Activated naive CD8-positive, alpha-beta T cell treated with anti-CD3 and anti-CD28 coated beads for 36 hours (primary cell): ENCODE measurements at regions not wholly inside any gene's neighbourhood (a gene's known extent, or its start where the extent isn't known, plus 50 kb on each side); places are given as distances from the start of the nearest gene placed in this dataset.

ENCODE experiments used
- DNase-seq: peaks from one replicate; pipeline ENCODE4 v3.0.0; 2021
- H3K27ac Mint-ChIP-seq: one replicate; pipeline ENCODE4 v1.8.0; 2022; ENCODE audit warnings: mild to moderate bottlenecking, moderate library complexity, mixed read lengths
- H3K27me3 Mint-ChIP-seq: one replicate; pipeline ENCODE4 v1.8.0; 2022; ENCODE audit warnings: mild to moderate bottlenecking, mixed read lengths
- H3K36me3 Mint-ChIP-seq: one replicate; pipeline ENCODE4 v1.8.0; 2021; ENCODE audit warnings: mild to moderate bottlenecking, mixed read lengths
- H3K4me1 Mint-ChIP-seq: one replicate; pipeline ENCODE4 v1.8.0; 2021; ENCODE audit warnings: mixed read lengths
- H3K4me3 Mint-ChIP-seq: one replicate; pipeline ENCODE4 v1.8.0; 2022; ENCODE audit warnings: mild to moderate bottlenecking, moderate library complexity, mixed read lengths
- H3K9me3 Mint-ChIP-seq: one replicate; pipeline ENCODE4 v1.8.0; 2022; ENCODE audit warnings: mixed read lengths

- Mint-ChIP-seq H3K27me3 (no peaks in the 10 kb centered on the region), H3K4me1 (no peaks in the 10 kb centered on the region), H3K27ac (no peak overlapping the region), H3K4me3 (no peak overlapping the region), H3K36me3 (no peaks in the 10 kb centered on the region), H3K9me3 (no peaks in the 10 kb centered on the region)
- no peak for DNase-seq
Measured at GRCh38 chr10:10279906-10280305, 737.8 kb upstream of the CELF2 start.

- Mint-ChIP-seq H3K4me1 (no peaks in the 10 kb centered on the region), H3K36me3 (no peaks in the 10 kb centered on the region), H3K4me3 (no peak overlapping the region), H3K27me3 (no peaks in the 10 kb centered on the region), H3K9me3 (no peaks in the 10 kb centered on the region), H3K27ac (no peak overlapping the region)
- no peak for DNase-seq
Measured at GRCh38 chr10:10292501-10292900, 725.2 kb upstream of the CELF2 start.

GRCh38 chr10:10293041-10293440 is 724.6 kb upstream of the CELF2 start:
- H3K9me3 Mint-ChIP-seq = no peaks in the 10 kb centered on the region
- H3K4me1 Mint-ChIP-seq = no peaks in the 10 kb centered on the region
- no peak for DNase-seq
- H3K27me3 Mint-ChIP-seq = no peaks in the 10 kb centered on the region
- H3K27ac Mint-ChIP-seq = no peak overlapping the region
- H3K36me3 Mint-ChIP-seq = no peaks in the 10 kb centered on the region
- H3K4me3 Mint-ChIP-seq = no peak overlapping the region

- H3K9me3 Mint-ChIP-seq = no peaks in the 10 kb centered on the region
- H3K27ac Mint-ChIP-seq = no peak overlapping the region
- no peaks in the 10 kb centered on the region for H3K36me3 Mint-ChIP-seq
- no peak for DNase-seq
- no peaks in the 10 kb centered on the region for H3K27me3 Mint-ChIP-seq
- no peaks in the 10 kb centered on the region for H3K4me1 Mint-ChIP-seq
- H3K4me3 Mint-ChIP-seq = no peak overlapping the region
Measured at GRCh38 chr10:10293481-10293951, 724.2 kb upstream of the CELF2 start.

GRCh38 chr10:10294184-10294880 is 723.3 kb upstream of the CELF2 start:
- Mint-ChIP-seq H3K9me3 (no peaks in the 10 kb centered on the region), H3K27ac (no peak overlapping the region), H3K27me3 (no peaks in the 10 kb centered on the region), H3K4me1 (no peaks in the 10 kb centered on the region), H3K36me3 (no peaks in the 10 kb centered on the region), H3K4me3 (no peak overlapping the region)
- no peak for DNase-seq

GRCh38 chr10:10294881-10295529 is 722.7 kb upstream of the CELF2 start:
- H3K4me1 Mint-ChIP-seq = no peaks in the 10 kb centered on the region
- H3K27ac Mint-ChIP-seq = no peak overlapping the region
- H3K4me3 Mint-ChIP-seq = no peak overlapping the region
- no peaks in the 10 kb centered on the region for H3K36me3 Mint-ChIP-seq
- no peak for DNase-seq
- no peaks in the 10 kb centered on the region for H3K27me3 Mint-ChIP-seq
- H3K9me3 Mint-ChIP-seq = no peaks in the 10 kb centered on the region

GRCh38 chr10:10295537-10295936 is 722.1 kb upstream of the CELF2 start:
- Mint-ChIP-seq H3K36me3 (no peaks in the 10 kb centered on the region), H3K4me1 (no peaks in the 10 kb centered on the region), H3K4me3 (no peak overlapping the region), H3K27ac (no peak overlapping the region), H3K9me3 (no peaks in the 10 kb centered on the region), H3K27me3 (no peaks in the 10 kb centered on the region)
- no peak for DNase-seq

GRCh38 chr10:10302689-10303088 is 715.0 kb upstream of the CELF2 start:
- Mint-ChIP-seq H3K27me3 (peaks cover 6% of the 10 kb centered on the region), H3K27ac (no peak overlapping the region), H3K9me3 (no peaks in the 10 kb centered on the region), H3K4me3 (no peak overlapping the region), H3K4me1 (no peaks in the 10 kb centered on the region), H3K36me3 (no peaks in the 10 kb centered on the region)
- DNase-seq = no peak

GRCh38 chr10:10307036-10307435 is 710.6 kb upstream of the CELF2 start:
- no peak for DNase-seq
- no peaks in the 10 kb centered on the region for H3K36me3 Mint-ChIP-seq
- no peaks in the 10 kb centered on the region for H3K9me3 Mint-ChIP-seq
- no peaks in the 10 kb centered on the region for H3K4me1 Mint-ChIP-seq
- H3K27ac Mint-ChIP-seq = no peak overlapping the region
- H3K4me3 Mint-ChIP-seq = no peak overlapping the region
- peaks cover 6% of the 10 kb centered on the region for H3K27me3 Mint-ChIP-seq

- H3K4me3 Mint-ChIP-seq = no peak overlapping the region
- no peak for DNase-seq
- H3K27ac Mint-ChIP-seq = no peak overlapping the region
- peaks cover 6% of the 10 kb centered on the region for H3K27me3 Mint-ChIP-seq
- no peaks in the 10 kb centered on the region for H3K4me1 Mint-ChIP-seq
- no peaks in the 10 kb centered on the region for H3K36me3 Mint-ChIP-seq
- H3K9me3 Mint-ChIP-seq = no peaks in the 10 kb centered on the region
Measured at GRCh38 chr10:10307551-10307950, 710.1 kb upstream of the CELF2 start.

GRCh38 chr10:10310498-10310897 is 707.2 kb upstream of the CELF2 start:
- H3K9me3 Mint-ChIP-seq = no peaks in the 10 kb centered on the region
- H3K36me3 Mint-ChIP-seq = no peaks in the 10 kb centered on the region
- H3K27me3 Mint-ChIP-seq = peaks cover 3% of the 10 kb centered on the region
- DNase-seq = no peak
- H3K4me3 Mint-ChIP-seq = no peak overlapping the region
- no peak overlapping the region for H3K27ac Mint-ChIP-seq
- no peaks in the 10 kb centered on the region for H3K4me1 Mint-ChIP-seq

GRCh38 chr10:10311966-10312365 is 705.7 kb upstream of the CELF2 start:
- no peaks in the 10 kb centered on the region for H3K9me3 Mint-ChIP-seq
- DNase-seq = no peak
- H3K4me3 Mint-ChIP-seq = no peak overlapping the region
- H3K27me3 Mint-ChIP-seq = peaks cover 5% of the 10 kb centered on the region
- H3K36me3 Mint-ChIP-seq = no peaks in the 10 kb centered on the region
- no peak overlapping the region for H3K27ac Mint-ChIP-seq
- no peaks in the 10 kb centered on the region for H3K4me1 Mint-ChIP-seq

GRCh38 chr10:10313149-10313835 is 704.4 kb upstream of the CELF2 start:
- no peak overlapping the region for H3K27ac Mint-ChIP-seq
- no peaks in the 10 kb centered on the region for H3K4me1 Mint-ChIP-seq
- no peak overlapping the region for H3K4me3 Mint-ChIP-seq
- H3K27me3 Mint-ChIP-seq = peaks cover 8% of the 10 kb centered on the region
- no peak for DNase-seq
- no peaks in the 10 kb centered on the region for H3K9me3 Mint-ChIP-seq
- no peaks in the 10 kb centered on the region for H3K36me3 Mint-ChIP-seq

GRCh38 chr10:10314626-10315025 is 703.0 kb upstream of the CELF2 start:
- H3K4me1 Mint-ChIP-seq = no peaks in the 10 kb centered on the region
- H3K36me3 Mint-ChIP-seq = no peaks in the 10 kb centered on the region
- H3K27ac Mint-ChIP-seq = no peak overlapping the region
- no peak for DNase-seq
- peaks cover 8% of the 10 kb centered on the region for H3K27me3 Mint-ChIP-seq
- H3K4me3 Mint-ChIP-seq = no peak overlapping the region
- no peaks in the 10 kb centered on the region for H3K9me3 Mint-ChIP-seq

GRCh38 chr10:10315989-10316388 is 701.7 kb upstream of the CELF2 start:
- Mint-ChIP-seq H3K9me3 (no peaks in the 10 kb centered on the region), H3K4me3 (no peak overlapping the region), H3K27ac (no peak overlapping the region), H3K4me1 (no peaks in the 10 kb centered on the region), H3K27me3 (peaks cover 8% of the 10 kb centered on the region), H3K36me3 (no peaks in the 10 kb centered on the region)
- DNase-seq = no peak

- H3K36me3 Mint-ChIP-seq = no peaks in the 10 kb centered on the region
- DNase-seq = no peak
- H3K4me3 Mint-ChIP-seq = no peak overlapping the region
- no peaks in the 10 kb centered on the region for H3K9me3 Mint-ChIP-seq
- H3K27ac Mint-ChIP-seq = no peak overlapping the region
- no peaks in the 10 kb centered on the region for H3K4me1 Mint-ChIP-seq
- H3K27me3 Mint-ChIP-seq = peaks cover 8% of the 10 kb centered on the region
Measured at GRCh38 chr10:10317151-10317550, 700.5 kb upstream of the CELF2 start.
